GM18858 (cell line): ENCODE measurements at regions not wholly inside any gene's neighbourhood (a gene's known extent, or its start where the extent isn't known, plus 50 kb on each side); places are given as distances from the start of the nearest gene placed in this dataset.
"Not testable (repeated sequence)": the region's sequence is repeated elsewhere in the genome, so short reads cannot be mapped to it uniquely, and the experiment has no call there.

ENCODE experiments used
- ATAC-seq: cut with Tn5 transposase; IDR thresholded peaks from one replicate; pipeline ENCODE4 v1.9.1; 2021; ENCODE audit not compliant: unreplicated experiment

DNA sequence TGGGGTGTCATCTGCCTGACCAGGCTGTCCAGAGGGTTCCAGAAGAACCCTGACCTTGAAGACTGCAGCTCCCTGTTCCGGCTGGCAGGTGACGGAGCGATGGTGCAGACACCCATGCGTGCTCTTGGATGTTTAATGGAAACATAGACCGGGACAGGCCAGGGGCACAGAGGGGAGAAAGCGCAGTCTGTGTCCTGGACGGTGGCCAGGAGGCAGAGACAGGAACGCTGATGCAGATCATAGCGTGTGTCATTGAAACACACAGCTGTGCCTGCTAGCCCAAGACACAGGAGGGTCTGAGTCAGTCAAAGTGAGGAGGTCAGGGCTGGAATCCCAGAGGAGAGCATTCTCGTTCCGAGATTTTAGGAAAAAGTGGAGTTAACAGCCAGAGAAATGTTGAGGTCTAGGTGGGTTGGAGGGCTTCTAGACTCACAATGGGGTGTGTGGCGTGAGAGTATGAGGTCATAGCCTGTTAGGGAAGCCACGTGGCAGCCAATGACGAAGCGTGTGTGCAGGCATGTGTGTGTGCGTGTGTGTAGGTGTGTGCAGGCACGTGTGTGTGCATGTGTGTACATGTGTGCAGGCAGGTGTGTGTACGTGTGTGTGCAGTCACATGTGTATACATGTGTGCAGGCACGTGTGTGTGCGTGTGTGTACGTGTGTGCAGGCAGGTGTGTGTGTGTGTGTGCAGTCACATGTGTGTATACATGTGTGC is 167.0 kb downstream of the ERMARD start:
- ATAC-seq, result no peak

DNA sequence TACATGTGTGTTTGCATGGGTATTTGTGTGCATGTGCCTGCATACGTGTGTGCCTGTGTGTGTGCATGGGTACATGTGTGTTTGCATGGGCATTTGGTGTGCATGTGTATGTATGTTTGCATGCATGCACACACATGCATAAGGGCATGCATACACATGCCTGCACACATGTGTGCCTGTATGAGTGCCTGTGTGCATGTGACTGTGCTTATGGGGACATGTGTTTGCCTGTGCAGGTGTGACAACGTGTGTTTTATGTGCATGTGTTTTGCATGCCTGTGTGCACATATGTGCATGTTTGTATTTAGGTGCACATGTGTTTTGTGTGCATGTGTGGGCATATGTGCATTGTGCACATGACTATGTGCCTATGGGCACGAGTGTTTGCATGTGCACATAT is 165.7 kb downstream of the ERMARD start:
- ATAC-seq, result no peak

- ATAC-seq, result no peak
These were observed 164.5 kb downstream of the ERMARD start for GRCh38 chr6:169915769-169916550.

GRCh38 chr6:169913745-169914144 is 162.3 kb downstream of the ERMARD start:
- not testable (repeated sequence) for ATAC-seq

DNA sequence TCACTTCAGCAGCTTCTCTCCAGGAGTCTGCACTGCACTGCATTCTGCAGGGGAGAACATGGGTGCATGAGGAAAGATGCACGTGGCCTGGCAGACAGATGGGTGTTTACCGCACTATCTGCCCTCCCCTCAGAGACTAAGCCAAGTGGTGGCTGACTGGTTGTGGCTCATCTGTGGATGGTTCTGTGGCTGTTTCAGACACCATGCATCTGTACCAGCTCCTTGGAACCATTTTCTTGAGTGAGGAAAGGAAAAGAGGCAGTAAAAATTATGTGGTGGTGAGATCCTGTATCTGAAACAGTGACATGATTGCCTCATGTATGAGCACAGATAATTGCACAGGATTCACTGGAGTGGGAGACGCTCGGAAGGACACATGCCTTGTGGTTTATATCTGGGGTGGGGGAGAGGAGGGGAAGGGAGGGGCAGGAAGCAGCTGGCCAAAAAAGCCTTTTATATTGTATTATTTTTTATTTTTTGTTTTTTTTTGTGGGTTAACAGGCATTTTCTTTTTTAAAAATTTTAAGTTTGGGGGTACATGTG is 161.7 kb downstream of the ERMARD start:
- ATAC-seq, result no peak

DNA sequence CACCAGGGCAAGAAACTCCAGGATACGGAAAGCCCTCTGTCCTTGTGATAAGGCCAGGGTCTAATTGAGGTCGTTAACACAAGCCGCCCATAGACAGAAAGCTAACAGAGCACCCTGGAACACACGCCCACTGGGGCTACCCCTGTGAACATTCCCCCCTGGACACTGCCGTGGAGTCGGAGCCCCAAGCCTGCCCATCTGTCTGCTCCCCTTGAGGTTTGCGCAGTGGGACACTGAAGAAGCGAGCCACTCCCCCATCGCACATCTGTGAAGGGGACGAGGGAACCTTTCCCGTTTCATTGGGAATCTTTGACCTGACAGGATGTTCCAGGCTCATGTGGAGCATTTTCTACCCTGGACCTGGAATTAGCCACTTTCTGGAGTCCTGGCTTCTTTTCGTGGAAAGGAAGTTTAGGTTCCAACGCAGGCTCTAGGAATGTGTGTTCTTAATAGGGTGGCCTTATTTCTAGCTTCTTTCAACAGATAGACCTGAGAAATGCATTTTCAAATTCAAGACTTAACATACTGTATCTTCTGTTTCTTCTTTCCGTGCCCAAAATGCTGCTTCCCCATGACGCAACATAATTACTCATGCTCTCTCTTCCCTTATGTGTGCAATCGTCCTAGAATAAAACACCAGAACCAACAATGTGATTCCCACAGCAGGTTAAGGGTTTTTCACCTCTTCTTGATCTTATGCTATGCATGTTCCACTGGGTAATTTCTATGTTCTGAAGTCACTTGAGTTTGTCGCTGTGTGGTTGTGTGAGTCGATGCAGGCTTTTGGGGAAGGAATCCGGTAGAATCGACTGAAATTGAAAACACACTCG is 161.1 kb downstream of the ERMARD start:
- ATAC-seq, result no peak

- no peak for ATAC-seq
These were observed 160.1 kb downstream of the ERMARD start for GRCh38 chr6:169911264-169912263.

DNA sequence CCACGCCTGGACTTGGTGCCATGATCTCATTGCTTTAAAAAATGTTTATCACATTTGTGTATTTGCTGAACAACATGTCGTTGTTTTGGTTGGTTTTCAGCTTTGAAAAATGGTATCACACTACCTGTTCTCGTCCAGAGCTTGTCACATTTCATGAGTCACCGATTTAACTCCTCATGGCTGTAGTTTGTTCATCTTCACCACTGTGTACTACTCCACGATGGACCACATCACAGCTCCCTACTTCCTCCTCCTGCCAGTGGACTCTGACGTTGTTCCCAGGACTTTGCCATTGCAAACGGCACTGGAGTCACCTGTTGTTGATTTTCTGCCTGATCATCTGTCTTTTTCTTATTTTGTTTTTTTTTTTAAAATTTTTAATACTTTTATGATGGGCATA is 157.7 kb downstream of the ERMARD start:
- no peak for ATAC-seq

DNA sequence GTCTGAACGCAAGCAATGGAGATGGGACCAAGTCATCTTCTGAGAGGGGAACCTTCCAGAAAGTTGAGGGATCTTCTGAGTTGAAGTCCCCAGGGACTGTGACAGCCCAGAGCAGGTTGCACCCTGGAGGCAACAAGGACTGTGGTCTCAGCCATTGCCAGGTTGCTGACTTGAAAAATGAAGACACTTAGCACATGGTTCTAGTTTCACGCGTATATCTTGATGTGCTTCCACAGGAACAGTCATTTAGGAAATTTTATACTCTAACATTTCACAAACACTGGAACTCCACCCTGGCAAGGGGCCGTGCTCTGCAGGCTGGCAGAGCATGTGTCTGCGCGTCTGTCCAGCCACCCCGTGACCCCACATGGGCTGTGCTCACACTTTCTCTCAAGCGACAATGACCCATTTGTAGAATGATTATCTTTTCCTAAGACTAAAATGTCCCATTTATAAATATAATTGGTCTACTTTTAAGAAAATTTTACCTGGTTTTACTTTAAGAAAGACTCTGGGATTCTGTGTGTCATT is 157.0 kb downstream of the ERMARD start:
- ATAC-seq, result no peak

- ATAC-seq, result no peak
These were observed 156.1 kb downstream of the ERMARD start for GRCh38 chr6:169907419-169908115.

DNA sequence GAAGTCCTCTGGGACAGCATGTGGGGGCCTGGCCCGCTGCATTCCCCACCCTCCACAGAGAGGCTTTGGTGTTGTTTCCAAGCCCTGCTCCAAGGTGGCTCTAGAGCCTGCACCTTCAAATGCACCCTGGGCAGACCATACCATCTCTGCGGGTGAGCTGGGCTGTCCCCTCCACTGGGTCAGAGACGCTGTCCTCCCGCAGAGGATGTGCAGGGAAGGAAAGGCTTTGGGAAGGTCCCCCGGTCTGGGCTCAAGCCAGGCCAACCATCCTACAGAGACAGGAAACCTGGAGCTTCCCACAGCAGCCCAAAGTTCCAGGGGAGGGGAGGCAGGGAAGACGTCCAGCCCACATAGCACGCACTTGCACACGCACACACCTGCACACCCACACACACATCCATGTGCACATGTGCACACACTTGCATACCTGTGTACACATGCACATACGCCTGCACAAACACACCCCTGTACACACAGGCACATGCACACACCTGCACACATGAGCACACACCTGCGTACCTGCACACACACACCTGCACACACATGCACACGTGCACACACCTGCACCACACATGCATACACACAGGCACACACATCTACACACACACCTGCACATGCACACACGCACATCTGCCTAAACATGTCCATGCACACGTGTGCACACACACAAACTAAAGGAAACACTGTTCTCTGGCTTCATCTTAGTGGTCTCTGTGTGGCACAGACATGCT is 155.4 kb downstream of the ERMARD start:
- no peak for ATAC-seq

GRCh38 chr6:169906004-169906687 is 154.7 kb downstream of the ERMARD start:
- ATAC-seq, result no peak

- no peak for ATAC-seq
These were observed 153.8 kb downstream of the ERMARD start for GRCh38 chr6:169905041-169905807.

DNA sequence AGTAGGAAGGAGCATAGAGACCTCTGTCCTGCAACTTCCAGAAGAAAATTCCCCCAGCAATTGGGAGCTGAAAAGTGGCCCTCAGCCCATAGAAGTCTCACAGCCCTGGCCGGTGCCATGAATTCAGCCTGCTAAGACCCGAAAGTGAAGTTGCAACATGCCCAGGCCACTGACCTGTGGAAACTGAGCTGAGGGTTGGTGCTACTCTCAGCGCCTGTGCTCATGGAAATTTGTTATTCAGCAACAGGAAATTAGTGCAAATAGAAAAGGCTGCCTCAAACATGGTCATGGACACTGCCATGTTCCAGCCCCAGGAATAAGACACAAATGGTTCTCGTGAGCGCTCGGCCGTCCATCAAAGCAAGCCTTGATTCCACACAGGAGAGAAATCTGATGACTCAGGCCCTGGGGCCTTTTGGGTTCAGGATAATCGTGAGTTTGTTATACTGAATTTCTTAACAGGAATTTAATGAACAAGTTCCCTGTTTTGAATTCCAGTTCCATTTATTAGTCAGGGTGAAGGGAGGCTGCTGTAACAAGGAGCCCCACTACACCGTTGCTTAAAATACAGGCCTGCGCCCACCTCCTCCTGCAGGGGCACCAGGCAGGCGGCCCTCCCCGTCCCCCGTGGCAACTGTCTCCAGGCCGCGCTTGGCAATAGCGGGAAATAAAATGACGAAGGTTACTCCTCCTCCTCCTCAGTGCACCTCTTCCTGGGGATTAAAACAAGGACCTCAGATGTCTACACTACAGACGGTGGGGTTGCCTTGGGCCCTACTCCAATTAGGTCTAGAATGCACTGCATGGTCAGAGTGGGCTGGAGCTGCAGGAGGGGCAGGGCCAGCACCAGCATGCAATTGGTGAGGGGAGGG is 152.9 kb downstream of the ERMARD start:
- ATAC-seq, result no peak

GRCh38 chr6:169903122-169903521 is 151.7 kb downstream of the ERMARD start:
- ATAC-seq, result no peak

DNA sequence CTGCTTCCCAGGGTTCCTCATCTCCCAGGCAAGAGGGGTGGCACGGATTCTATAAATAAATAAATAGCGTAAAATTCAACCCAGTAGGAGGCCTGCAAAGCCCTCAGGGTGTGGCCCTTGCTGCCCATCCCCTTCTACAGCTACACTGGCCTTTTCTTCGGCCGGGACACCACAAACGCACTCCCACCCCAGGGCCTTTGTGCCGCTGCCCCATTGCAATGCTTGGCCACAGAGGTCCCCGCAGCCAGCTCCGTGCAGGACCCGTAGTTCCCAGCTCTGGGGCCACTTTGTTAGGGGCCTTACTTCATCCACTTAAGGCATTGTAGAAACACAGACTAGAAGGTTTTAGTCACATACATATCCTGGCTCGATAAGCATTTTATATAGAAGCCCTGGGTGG is 151.2 kb downstream of the ERMARD start:
- ATAC-seq, result no peak
